GM18867 (cell line): ENCODE measurements at regions not wholly inside any gene's neighbourhood (a gene's known extent, or its start where the extent isn't known, plus 50 kb on each side); places are given as distances from the start of the nearest gene placed in this dataset.
A peak's percentile ranks its signal among the peaks of the same experiment; 100 is the strongest.

ENCODE experiments used
- ATAC-seq: cut with Tn5 transposase; IDR thresholded peaks from one replicate; pipeline ENCODE4 v1.9.1; 2021; ENCODE audit warnings: mild to moderate bottlenecking, moderate library complexity; ENCODE audit not compliant: unreplicated experiment

- ATAC-seq: peak; percentile 76
Observed at GRCh38 chr1:57770772-57771171, 346.9 kb upstream of the DAB1 start.

- ATAC-seq: no peak
Observed at GRCh38 chr1:57770236-57770635, 346.4 kb upstream of the DAB1 start.

- ATAC-seq: no peak
Observed at GRCh38 chr1:57761628-57762027, 337.8 kb upstream of the DAB1 start.

GRCh38 chr1:57752843-57753242, 329.0 kb upstream of the DAB1 start:
- no peak for ATAC-seq

GRCh38 chr1:57748719-57749118, 324.9 kb upstream of the DAB1 start:
- ATAC-seq: no peak

GRCh38 chr1:57747818-57748217, 324.0 kb upstream of the DAB1 start:
- ATAC-seq: no peak

GRCh38 chr1:57741521-57741920, 317.7 kb upstream of the DAB1 start:
- peak; percentile 97 for ATAC-seq

- ATAC-seq: no peak
Observed at GRCh38 chr1:57736940-57737339, 313.1 kb upstream of the DAB1 start.

- ATAC-seq: no peak
Observed at GRCh38 chr1:57729181-57729580, 305.3 kb upstream of the DAB1 start.

GRCh38 chr1:57727121-57727520, 303.3 kb upstream of the DAB1 start:
- ATAC-seq: no peak

- ATAC-seq: no peak
Observed at GRCh38 chr1:57725318-57725717, 301.5 kb upstream of the DAB1 start.

- ATAC-seq: no peak
Observed at GRCh38 chr1:57724535-57724934, 300.7 kb upstream of the DAB1 start.

- no peak for ATAC-seq
Observed at GRCh38 chr1:57722285-57722978, 298.6 kb upstream of the DAB1 start.

- no peak for ATAC-seq
Observed at GRCh38 chr1:57721001-57721400, 297.1 kb upstream of the DAB1 start.

- ATAC-seq: no peak
Observed at GRCh38 chr1:57719274-57719673, 295.4 kb upstream of the DAB1 start.

GRCh38 chr1:57713501-57713900, 289.6 kb upstream of the DAB1 start:
- ATAC-seq: no peak

GRCh38 chr1:57712846-57713245, 289.0 kb upstream of the DAB1 start:
- ATAC-seq: no peak

- no peak for ATAC-seq
Observed at GRCh38 chr1:57711326-57711725, 287.5 kb upstream of the DAB1 start.

GRCh38 chr1:57707631-57708030, 283.8 kb upstream of the DAB1 start:
- no peak for ATAC-seq

- ATAC-seq: no peak
Observed at GRCh38 chr1:57704811-57705210, 281.0 kb upstream of the DAB1 start.

- ATAC-seq: no peak
Observed at GRCh38 chr1:57704231-57704630, 280.4 kb upstream of the DAB1 start.

- no peak for ATAC-seq
Observed at GRCh38 chr1:57696904-57697303, 273.0 kb upstream of the DAB1 start.

GRCh38 chr1:57696043-57696442, 272.2 kb upstream of the DAB1 start:
- ATAC-seq: no peak
